ENCODE measurements at regions not wholly inside any gene's neighbourhood (a gene's known extent, or its start where the extent isn't known, plus 50 kb on each side); places are given as distances from the start of the nearest gene placed in this dataset.

- TF ChIP-seq CBX3 (IDR thresholded peaks at IDR 0.05; ENCODE audit: low read depth) (no peak), POLR2A (IDR thresholded peaks at IDR 0.05; ENCODE audit: borderline replicate concordance, extremely low read depth, insufficient read depth, insufficient read length) (no peak)
Observed at GRCh38 chr18:10231220-10231619, 223.2 kb upstream of the APCDD1 start.

All from HCT116 (cell line).